ENCODE measurements at regions not wholly inside any gene's neighbourhood (a gene's known extent, or its start where the extent isn't known, plus 50 kb on each side); places are given as distances from the start of the nearest gene placed in this dataset.

DNA sequence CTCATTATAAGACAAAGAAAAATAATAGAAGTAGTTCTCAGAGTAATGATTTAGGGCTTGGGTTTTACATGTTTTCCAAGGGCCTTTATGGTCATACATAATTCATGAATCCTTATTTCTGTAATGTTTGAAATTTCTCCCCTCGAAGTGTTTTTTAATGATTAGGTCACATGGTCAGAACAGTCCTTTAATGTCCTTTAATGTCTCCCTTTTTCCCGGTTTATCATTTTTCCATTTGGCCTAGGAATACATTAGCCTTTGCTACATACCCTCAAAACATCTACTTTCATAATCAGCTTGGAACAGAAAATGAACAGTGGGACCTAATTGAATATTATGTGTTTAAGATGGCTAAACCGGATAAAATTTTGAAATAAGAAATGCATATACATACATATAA lies 159.9 kb upstream of the ROBO2 start:
- no CpG with 5 or more reads among the region's 3 CpGs for WGBS (ENCODE audit: insufficient coverage)
- TF ChIP-seq, protein P1, sequence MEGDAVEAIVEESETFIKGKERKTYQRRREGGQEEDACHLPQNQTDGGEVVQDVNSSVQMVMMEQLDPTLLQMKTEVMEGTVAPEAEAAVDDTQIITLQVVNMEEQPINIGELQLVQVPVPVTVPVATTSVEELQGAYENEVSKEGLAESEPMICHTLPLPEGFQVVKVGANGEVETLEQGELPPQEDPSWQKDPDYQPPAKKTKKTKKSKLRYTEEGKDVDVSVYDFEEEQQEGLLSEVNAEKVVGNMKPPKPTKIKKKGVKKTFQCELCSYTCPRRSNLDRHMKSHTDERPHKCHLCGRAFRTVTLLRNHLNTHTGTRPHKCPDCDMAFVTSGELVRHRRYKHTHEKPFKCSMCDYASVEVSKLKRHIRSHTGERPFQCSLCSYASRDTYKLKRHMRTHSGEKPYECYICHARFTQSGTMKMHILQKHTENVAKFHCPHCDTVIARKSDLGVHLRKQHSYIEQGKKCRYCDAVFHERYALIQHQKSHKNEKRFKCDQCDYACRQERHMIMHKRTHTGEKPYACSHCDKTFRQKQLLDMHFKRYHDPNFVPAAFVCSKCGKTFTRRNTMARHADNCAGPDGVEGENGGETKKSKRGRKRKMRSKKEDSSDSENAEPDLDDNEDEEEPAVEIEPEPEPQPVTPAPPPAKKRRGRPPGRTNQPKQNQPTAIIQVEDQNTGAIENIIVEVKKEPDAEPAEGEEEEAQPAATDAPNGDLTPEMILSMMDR (IDR thresholded peaks at IDR 0.05), result no peak
- no peak overlapping the region for H3K4me3 Mint-ChIP-seq

DNA sequence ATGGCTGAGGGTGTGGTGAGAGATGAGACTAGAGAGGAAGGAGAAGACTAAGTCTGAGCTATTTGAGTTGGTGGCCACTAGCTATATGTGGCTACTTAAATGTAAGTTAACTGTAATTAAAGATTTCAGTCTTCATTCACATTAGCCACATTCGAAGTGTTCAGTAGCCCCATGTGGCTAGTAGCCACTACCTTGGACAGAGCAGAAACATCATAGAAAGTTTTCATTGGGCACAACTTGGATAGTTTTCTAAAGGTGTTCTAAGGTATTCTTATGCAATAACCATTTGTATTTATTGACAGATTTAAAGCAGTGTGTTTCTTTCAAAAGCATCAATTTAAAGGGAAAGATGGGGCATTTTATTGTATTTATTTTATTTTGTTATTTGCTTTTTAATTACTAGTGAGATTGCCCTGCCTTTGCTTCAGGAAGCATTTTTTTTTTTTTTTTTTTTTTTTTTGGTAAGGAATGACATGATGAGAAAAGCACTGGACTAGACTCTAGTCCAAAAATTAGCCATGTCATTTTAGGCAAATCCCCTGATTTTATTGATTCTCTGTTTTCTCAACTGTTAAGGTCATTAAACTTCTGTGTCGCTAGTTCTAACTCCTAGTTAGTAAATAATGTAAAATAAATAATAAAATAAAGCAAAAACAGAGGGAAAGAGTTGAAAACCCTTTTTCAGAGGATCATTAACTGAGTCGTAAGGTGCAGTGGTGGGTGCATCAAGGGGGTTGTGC lies 153.0 kb upstream of the ROBO2 start:
- H3K4me1 ChIP-seq (ENCODE audit: control insufficient read depth in 1 of 2, insufficient read depth in 2 of 2, low read length in 2 of 2), result no peaks in the 10 kb centered on the region
- no peak for DNase-seq
- no peaks in the 10 kb centered on the region for H3K27me3 ChIP-seq (ENCODE audit: control insufficient read depth in 2 of 2, insufficient read depth in 2 of 2, low read length in 2 of 2)
- Mint-ChIP-seq H3K9me3 (peaks cover 0 to 3% (median 0%) of the 10 kb centered on the region in 7 donors), H3K4me3 (no peak overlapping the region), H3K36me3 (no peaks in the 10 kb centered on the region), H3K27ac (no peak overlapping the region), H3K4me1 (no peaks in the 10 kb centered on the region), H3K27me3 (ENCODE audit: low read depth in 3 of 3) (no peaks in the 10 kb centered on the region)
- H3K4me2 ChIP-seq (replicated peaks; ENCODE audit: extremely low read depth, low read length, poor library complexity, severe bottlenecking), result no peak overlapping the region
- intact Hi-C loops (cut with micrococcal nuclease), result no loop called here
- TF ChIP-seq, protein P1 (IDR thresholded peaks at IDR 0.05), result no peak
- no peak overlapping the region for H2AFZ ChIP-seq (ENCODE audit: insufficient read depth, low read depth, low read length, poor library complexity, severe bottlenecking)
- H3K79me2 ChIP-seq (ENCODE audit: insufficient read depth, low read length), result no peaks in the 10 kb centered on the region
- no peaks in the 10 kb centered on the region for H3K36me3 ChIP-seq (replicated peaks in 1 of 2; ENCODE audit: control insufficient read depth in 1 of 2, insufficient read depth in 2 of 2, low read length in 2 of 2)
- H3K9me3 ChIP-seq (replicated peaks in 1 of 2; ENCODE audit: control insufficient read depth in 1 of 2, insufficient read depth in 1 of 2, low read length in 2 of 2), result peaks cover 0 to 2% of the 10 kb centered on the region in 2 donors
- no peak overlapping the region for H3K9ac ChIP-seq (ENCODE audit: insufficient read depth, low read length, poor library complexity, severe bottlenecking)
- no CpG with 5 or more reads among the region's 3 CpGs for WGBS (ENCODE audit: insufficient coverage)
- no peaks in the 10 kb centered on the region for H4K20me1 ChIP-seq (ENCODE audit: insufficient read depth, low read length)
- no peak overlapping the region for H3K4me3 ChIP-seq (replicated peaks in 1 of 3; ENCODE audit: low read depth in 2 of 3, low read length in 3 of 3)
- no peak overlapping the region for H3K27ac ChIP-seq (ENCODE audit: low read depth in 1 of 2, low read length in 2 of 2)

More for the DNA sequence above, 159.9 kb upstream of the ROBO2 start:
- no peaks in the 10 kb centered on the region for H4K20me1 ChIP-seq (ENCODE audit: insufficient read depth, low read length)
- no peaks in the 10 kb centered on the region for H3K4me1 ChIP-seq (ENCODE audit: control insufficient read depth in 1 of 2, insufficient read depth in 2 of 2, low read length in 2 of 2)
- Mint-ChIP-seq H3K27me3 (ENCODE audit: low read depth in 3 of 3) (no peaks in the 10 kb centered on the region), H3K4me1 (no peaks in the 10 kb centered on the region), H3K36me3 (no peaks in the 10 kb centered on the region), H3K27ac (no peak overlapping the region), H3K9me3 (peaks cover 0 to 5% (median 2%) of the 10 kb centered on the region in 7 donors)
- no peak for DNase-seq
- no peaks in the 10 kb centered on the region for H3K27me3 ChIP-seq (ENCODE audit: control insufficient read depth in 2 of 2, insufficient read depth in 2 of 2, low read length in 2 of 2)
- intact Hi-C loops (cut with micrococcal nuclease), result no loop called here
- no peak overlapping the region for H3K4me3 ChIP-seq (replicated peaks in 1 of 3; ENCODE audit: low read depth in 2 of 3, low read length in 3 of 3)
- no peaks in the 10 kb centered on the region for H3K79me2 ChIP-seq (ENCODE audit: insufficient read depth, low read length)
- peaks cover 0 to 6% of the 10 kb centered on the region in 2 donors for H3K9me3 ChIP-seq (replicated peaks in 1 of 2; ENCODE audit: control insufficient read depth in 1 of 2, insufficient read depth in 1 of 2, low read length in 2 of 2)
- H3K4me2 ChIP-seq (replicated peaks; ENCODE audit: extremely low read depth, low read length, poor library complexity, severe bottlenecking), result no peak overlapping the region
- H3K9ac ChIP-seq (ENCODE audit: insufficient read depth, low read length, poor library complexity, severe bottlenecking), result no peak overlapping the region
- H3K27ac ChIP-seq (ENCODE audit: low read depth in 1 of 2, low read length in 2 of 2), result no peak overlapping the region
- no peak overlapping the region for H2AFZ ChIP-seq (ENCODE audit: insufficient read depth, low read depth, low read length, poor library complexity, severe bottlenecking)
- no peaks in the 10 kb centered on the region for H3K36me3 ChIP-seq (replicated peaks in 1 of 2; ENCODE audit: control insufficient read depth in 1 of 2, insufficient read depth in 2 of 2, low read length in 2 of 2)
